A549 (cell line): ENCODE measurements at regions not wholly inside any gene's neighbourhood (a gene's known extent, or its start where the extent isn't known, plus 50 kb on each side); places are given as distances from the start of the nearest gene placed in this dataset.

Source experiments
- ATAC-seq, 2 experiments: fragments of 200-7000 bp in 1 of 2; fragments of >200 bp in 1 of 2; cut with Nextera tagmentation in 1 of 2; cut with Tn5 transposase in 1 of 2; 3 replicates each; pipeline versions ENCODE4 v1.8.0 to v1.9.1; 2018 to 2020; ENCODE audit warnings: mild to moderate bottlenecking in 1 of 2, moderate library complexity in 1 of 2
- CTCF ChIA-PET: fragments of 300-600 bp; sonication (Branson Sonifier 250); formaldehyde crosslinking; extraction: SDS; loops from one replicate; lab custom pipeline; 2021; ENCODE audit warnings: antibody characterized with exemption, inconsistent platforms; lab: Yijun Ruan, JAX
- POLR2A ChIA-PET: fragments of 350-600 bp; formaldehyde crosslinking; extraction: SDS; loops from one replicate; lab custom pipeline; 2021; ENCODE audit warnings: antibody characterized with exemption, inconsistent platforms; lab: Yijun Ruan, JAX
- DNase-seq, 2 experiments: peaks; one replicate each; pipeline versions ENCODE4 v3.0.0 to v3.0.0-alpha.2; 2011 to 2016; ENCODE audit warnings: low read depth in 1 of 2, low spot score in 1 of 2
- FAIRE-seq: peaks from 2 replicates; lab custom pipeline; 2011; peaks lifted over from hg19 to GRCh38; lab: Jason Lieb, UNC
- H3K27ac ChIP-seq, 2 experiments: fragments of >200 bp; sonication (Bioruptor Twin); formaldehyde crosslinking; 3 replicates each; pipeline ENCODE4 v1.5.1; 2016 to 2017
- H3K4me1 ChIP-seq: fragments of >200 bp; sonication (Bioruptor Twin); formaldehyde crosslinking; 3 replicates; pipeline ENCODE4 v1.6.1; 2016
- H3K4me2 ChIP-seq: fragments of >200 bp; sonication (Bioruptor Twin); formaldehyde crosslinking; 3 replicates; pipeline ENCODE4 v1.6.1; 2016
- H3K4me3 ChIP-seq: fragments of >200 bp; sonication (Bioruptor Twin); formaldehyde crosslinking; 3 replicates; pipeline ENCODE4 v1.5.1; 2016
- H3K9me3 ChIP-seq: fragments of >200 bp; sonication (Bioruptor Twin); formaldehyde crosslinking; 3 replicates; pipeline ENCODE4 v1.6.1; 2016
- ATOH8 ChIP-seq: fragments of 250-450 bp; sonication (Bioruptor Pico); IDR thresholded peaks from 2 replicates; pipeline ENCODE4 v1.5.0; 2020; ENCODE audit warnings: low read depth, mild to moderate bottlenecking, moderate library complexity
- BCL3 ChIP-seq: fragments of >200 bp; sonication (Bioruptor Twin); formaldehyde crosslinking; IDR thresholded peaks from 3 replicates; pipeline ENCODE4 v1.6.1; 2016
- CBX8 ChIP-seq: fragments of 200-600 bp; sonication (generic); IDR thresholded peaks from 2 replicates; pipeline ENCODE4 v1.6.1; 2016
- CEBPB ChIP-seq, 2 experiments: fragments of >200 bp in 1 of 2; sonication (Bioruptor Twin) in 1 of 2; formaldehyde crosslinking in 1 of 2; IDR thresholded peaks; 2 replicates each; pipeline ENCODE4 v1.6.1; 2012 to 2016
- CHD2 ChIP-seq: fragments of 150-350 bp; IDR thresholded peaks from 2 replicates; pipeline ENCODE4 v1.6.1; 2014; ENCODE audit warnings: low read length; ENCODE audit not compliant: partially characterized antibody
- E2F6 ChIP-seq: IDR thresholded peaks from 2 replicates; pipeline ENCODE4 v1.6.1; 2012; ENCODE audit warnings: low read depth, borderline replicate concordance
- EP300 ChIP-seq, 2 experiments: fragments of >200 bp; sonication (Bioruptor Twin); formaldehyde crosslinking; IDR thresholded peaks; 2 replicates in 1 of 2; 3 replicates in 1 of 2; pipeline ENCODE4 v1.6.1; 2016 to 2017
- HDAC2 ChIP-seq: fragments of 200-600 bp; sonication (generic); IDR thresholded peaks from 2 replicates; pipeline ENCODE4 v1.6.1; 2016
- HMGXB4 ChIP-seq: fragments of 250-450 bp; sonication (Bioruptor Pico); IDR thresholded peaks from 2 replicates; pipeline ENCODE4 v1.5.0; 2021; ENCODE audit warnings: mild to moderate bottlenecking, moderate library complexity, borderline replicate concordance
- HOXB13 ChIP-seq: fragments of 250-450 bp; sonication (Bioruptor Pico); IDR thresholded peaks from 2 replicates; pipeline ENCODE4 v1.5.0; 2020; ENCODE audit warnings: low read depth, mild to moderate bottlenecking, moderate library complexity
- HOXB5 ChIP-seq: fragments of 250-450 bp; sonication (Bioruptor Pico); IDR thresholded peaks from 2 replicates; pipeline ENCODE4 v1.5.0; 2020; ENCODE audit warnings: mild to moderate bottlenecking, moderate library complexity
- JUNB ChIP-seq: fragments of >200 bp; sonication (Bioruptor Twin); formaldehyde crosslinking; IDR thresholded peaks from 2 replicates; pipeline ENCODE4 v1.6.1; 2016
- KDM1A ChIP-seq: fragments of 200-600 bp; sonication (generic); IDR thresholded peaks from 2 replicates; pipeline ENCODE4 v1.6.1; 2016; ENCODE audit warnings: low read depth, mild to moderate bottlenecking
- NPAS2 ChIP-seq: fragments of 250-450 bp; sonication (Bioruptor Pico); IDR thresholded peaks from 2 replicates; pipeline ENCODE4 v1.8.0; 2022; ENCODE audit warnings: mild to moderate bottlenecking, moderate library complexity, borderline replicate concordance
- POLR2AphosphoS2 ChIP-seq: conservative IDR thresholded peaks from 2 replicates; pipeline ENCODE4 v1.6.1; 2012; ENCODE audit warnings: low read length, improper control_type of control experiment, inconsistent platforms
- RARB ChIP-seq: fragments of 250-450 bp; sonication (Bioruptor Pico); IDR thresholded peaks from 2 replicates; pipeline ENCODE4 v1.8.0; 2021; ENCODE audit warnings: mild to moderate bottlenecking, moderate library complexity
- RCOR1 ChIP-seq: fragments of 150-350 bp; IDR thresholded peaks from 2 replicates; pipeline ENCODE4 v1.6.1; 2014; ENCODE audit warnings: antibody characterized with exemption, low read length, low read depth
- RNF2 ChIP-seq: fragments of 200-600 bp; sonication (generic); IDR thresholded peaks from 2 replicates; pipeline ENCODE4 v1.6.1; 2016; ENCODE audit warnings: low read depth, mild to moderate bottlenecking, antibody characterized with exemption, moderate library complexity, borderline replicate concordance
- SMC3 ChIP-seq: fragments of >200 bp; sonication (Bioruptor Twin); formaldehyde crosslinking; IDR thresholded peaks from 3 replicates; pipeline ENCODE4 v1.6.1; 2018; ENCODE audit warnings: inconsistent platforms
- USF2 ChIP-seq: fragments of 450-650 bp; IDR thresholded peaks from 2 replicates; pipeline ENCODE4 v1.6.1; 2014; ENCODE audit warnings: antibody characterized with exemption
- ZC3H11A ChIP-seq: fragments of 450-650 bp; IDR thresholded peaks from 2 replicates; pipeline ENCODE4 v1.6.1; 2014; ENCODE audit warnings: antibody characterized with exemption, mild to moderate bottlenecking
- WGBS: methylation state at CpG from one replicate; pipeline ENCODE4 v1.1.6; 2017; ENCODE audit errors: missing lambda C conversion rate; 5-methylcytosine and 5-hydroxymethylcytosine counted together

GRCh38 chr1:181257117-181257516, 168.6 kb downstream of the IER5 start:
- peaks cover 23% of the 10 kb centered on the region for H3K4me1 ChIP-seq
- ATAC-seq (no peak), FAIRE-seq (no peak), DNase-seq (no peak)
- H3K4me2 ChIP-seq, result no peak overlapping the region
- no peaks in the 10 kb centered on the region for H3K9me3 ChIP-seq
- TF ChIP-seq CBX8 (no peak), HOXB13 (CRISPR knock-in tag) (no peak), RARB (CRISPR knock-in tag) (no peak), JUNB (no peak), HOXB5 (CRISPR knock-in tag) (no peak), POLR2AphosphoS2 (no peak), ATOH8 (no peak), HMGXB4 (CRISPR knock-in tag) (no peak), RCOR1 (no peak), ZC3H11A (no peak), E2F6 (no peak), USF2 (no peak), CEBPB (IDR thresholded peaks at IDR 0.05) (no peak), BCL3 (no peak), RNF2 (no peak)
- ChIA-PET CTCF (interaction anchor here (0.5 kb wide), 1 partner anchor 68 kb away, joined by 3 read pairs; no protein-coding TSS in a partner anchor), POLR2A (no interaction called here)
- H3K4me3 ChIP-seq, result no peak overlapping the region
- WGBS, result 87% methylated on average over 5 of the region's 5 CpGs
- no peak overlapping the region; a peak in 1 of 6 replicates for H3K27ac ChIP-seq

GRCh38 chr1:181259026-181259745, 170.7 kb downstream of the IER5 start:
- ATAC-seq, result no peak
- no peak for TF ChIP-seq HDAC2
- no peak for TF ChIP-seq NPAS2 (CRISPR knock-in tag)
- no peak for TF ChIP-seq SMC3
- TF ChIP-seq CHD2, result no peak
- no peak for TF ChIP-seq EP300 (IDR thresholded peaks at IDR 0.05)
- no peak for TF ChIP-seq POLR2AphosphoS2
- TF ChIP-seq KDM1A, result no peak
- H3K4me3 ChIP-seq, result no peak overlapping the region
- ChIA-PET POLR2A (no interaction called here), CTCF (no interaction called here)
- DNase-seq, result no peak
- no peak overlapping the region for H3K27ac ChIP-seq
- no peak for FAIRE-seq
- no peak overlapping the region for H3K4me2 ChIP-seq
- H3K4me1 ChIP-seq, result peaks cover 12% of the 10 kb centered on the region
- 31% methylated on average over 5 of the region's 5 CpGs for WGBS
- no peaks in the 10 kb centered on the region for H3K9me3 ChIP-seq
